Mammary epithelial cell (primary cell): ENCODE measurements at regions not wholly inside any gene's neighbourhood (a gene's known extent, or its start where the extent isn't known, plus 50 kb on each side); places are given as distances from the start of the nearest gene placed in this dataset.

Experiments
- CTCF ChIP-seq, 2 donors: IDR thresholded peaks in 1 of 2; conservative IDR thresholded peaks in 1 of 2; 2 replicates each; pipeline ENCODE4 v1.5.1; 2011 to 2012; ENCODE audit warnings: inconsistent platforms in 2 of 2, low read length in 2 of 2, mild to moderate bottlenecking in 2 of 2, control low read depth in 1 of 2, low read depth in 1 of 2; ENCODE audit not compliant: insufficient read depth in 1 of 2; ENCODE audit errors: extremely low read depth in 1 of 2
- EZH2 ChIP-seq: IDR thresholded peaks from 2 replicates; pipeline ENCODE4 v1.6.1; 2012; ENCODE audit warnings: low read length, inconsistent platforms, borderline replicate concordance

- TF ChIP-seq CTCF (conservative IDR thresholded peaks at IDR 0.05 in 1 of 2, IDR thresholded peaks at IDR 0.05 in 1 of 2; ENCODE audit: extremely low read depth in 1 of 2, insufficient read depth in 1 of 2, low read depth in 1 of 2, low read length in 2 of 2) (no peak), EZH2 (no peak)
Measured at GRCh38 chr6:167569041-167569805, 244.3 kb downstream of the TTLL2 start.
